ENCODE measurements at regions not wholly inside any gene's neighbourhood (a gene's known extent, or its start where the extent isn't known, plus 50 kb on each side); places are given as distances from the start of the nearest gene placed in this dataset.

- Histone ChIP-seq H3K27me3 (ENCODE audit: insufficient read depth, low read length) (no peaks in the 10 kb centered on the region), H3K4me3 (ENCODE audit: low read length) (no peak overlapping the region), H3K36me3 (ENCODE audit: insufficient read depth, low read length) (no peaks in the 10 kb centered on the region), H2AFZ (ENCODE audit: low read depth, low read length) (no peak overlapping the region), H3K9me3 (ENCODE audit: low read length) (no peaks in the 10 kb centered on the region), H3K4me1 (ENCODE audit: insufficient read depth, low read length) (no peaks in the 10 kb centered on the region)
Measured at GRCh38 chr1:104746994-104747393, 997.3 kb downstream of the AMY1C start.

- H2AFZ ChIP-seq (ENCODE audit: low read depth, low read length): no peak overlapping the region
Measured at GRCh38 chr1:104760017-104760416, 1010.3 kb downstream of the AMY1C start.

GRCh38 chr1:104761961-104762570 lies 1012.4 kb downstream of the AMY1C start:
- Histone ChIP-seq H3K4me1 (ENCODE audit: insufficient read depth, low read length) (no peaks in the 10 kb centered on the region), H3K27me3 (ENCODE audit: insufficient read depth, low read length) (no peaks in the 10 kb centered on the region)

More at GRCh38 chr1:104760017-104760416, 1010.3 kb downstream of the AMY1C start:
- Histone ChIP-seq H3K9me3 (ENCODE audit: low read length) (no peaks in the 10 kb centered on the region), H3K4me3 (ENCODE audit: low read length) (no peak overlapping the region), H3K27me3 (ENCODE audit: insufficient read depth, low read length) (no peaks in the 10 kb centered on the region), H3K36me3 (ENCODE audit: insufficient read depth, low read length) (no peaks in the 10 kb centered on the region), H3K4me1 (ENCODE audit: insufficient read depth, low read length) (no peaks in the 10 kb centered on the region)

GRCh38 chr1:104765085-104765484 lies 1015.4 kb downstream of the AMY1C start:
- no peak overlapping the region for H3K4me3 ChIP-seq (ENCODE audit: low read length)
- no peaks in the 10 kb centered on the region for H3K4me1 ChIP-seq (ENCODE audit: insufficient read depth, low read length)
- no peaks in the 10 kb centered on the region for H3K36me3 ChIP-seq (ENCODE audit: insufficient read depth, low read length)
- H3K27me3 ChIP-seq (ENCODE audit: insufficient read depth, low read length): no peaks in the 10 kb centered on the region
- no peaks in the 10 kb centered on the region for H3K9me3 ChIP-seq (ENCODE audit: low read length)
- H2AFZ ChIP-seq (ENCODE audit: low read depth, low read length): no peak overlapping the region

More at GRCh38 chr1:104761961-104762570, 1012.4 kb downstream of the AMY1C start:
- H3K36me3 ChIP-seq (ENCODE audit: insufficient read depth, low read length): no peaks in the 10 kb centered on the region
- no peak overlapping the region for H3K4me3 ChIP-seq (ENCODE audit: low read length)
- no peaks in the 10 kb centered on the region for H3K9me3 ChIP-seq (ENCODE audit: low read length)
- H2AFZ ChIP-seq (ENCODE audit: low read depth, low read length): no peak overlapping the region

GRCh38 chr1:104768466-104768865 lies 1018.8 kb downstream of the AMY1C start:
- Histone ChIP-seq H3K4me1 (ENCODE audit: insufficient read depth, low read length) (no peaks in the 10 kb centered on the region), H3K9me3 (ENCODE audit: low read length) (no peaks in the 10 kb centered on the region), H3K4me3 (ENCODE audit: low read length) (no peak overlapping the region), H2AFZ (ENCODE audit: low read depth, low read length) (no peak overlapping the region), H3K27me3 (ENCODE audit: insufficient read depth, low read length) (no peaks in the 10 kb centered on the region), H3K36me3 (ENCODE audit: insufficient read depth, low read length) (no peaks in the 10 kb centered on the region)

- no peaks in the 10 kb centered on the region for H3K9me3 ChIP-seq (ENCODE audit: low read length)
- H3K4me3 ChIP-seq (ENCODE audit: low read length): no peak overlapping the region
- H3K27me3 ChIP-seq (ENCODE audit: insufficient read depth, low read length): no peaks in the 10 kb centered on the region
- no peak overlapping the region for H2AFZ ChIP-seq (ENCODE audit: low read depth, low read length)
- H3K36me3 ChIP-seq (ENCODE audit: insufficient read depth, low read length): no peaks in the 10 kb centered on the region
- no peaks in the 10 kb centered on the region for H3K4me1 ChIP-seq (ENCODE audit: insufficient read depth, low read length)
Measured at GRCh38 chr1:104780470-104781078, 1030.9 kb downstream of the AMY1C start.

- Histone ChIP-seq H3K9me3 (ENCODE audit: low read length) (no peaks in the 10 kb centered on the region), H3K27me3 (ENCODE audit: insufficient read depth, low read length) (no peaks in the 10 kb centered on the region), H2AFZ (ENCODE audit: low read depth, low read length) (no peak overlapping the region), H3K36me3 (ENCODE audit: insufficient read depth, low read length) (no peaks in the 10 kb centered on the region), H3K4me1 (ENCODE audit: insufficient read depth, low read length) (no peaks in the 10 kb centered on the region), H3K4me3 (ENCODE audit: low read length) (no peak overlapping the region)
Measured at GRCh38 chr1:104785575-104786187, 1036.0 kb downstream of the AMY1C start.

- Histone ChIP-seq H3K4me1 (ENCODE audit: insufficient read depth, low read length) (no peaks in the 10 kb centered on the region), H3K36me3 (ENCODE audit: insufficient read depth, low read length) (no peaks in the 10 kb centered on the region), H2AFZ (ENCODE audit: low read depth, low read length) (no peak overlapping the region), H3K4me3 (ENCODE audit: low read length) (no peak overlapping the region), H3K9me3 (ENCODE audit: low read length) (no peaks in the 10 kb centered on the region), H3K27me3 (ENCODE audit: insufficient read depth, low read length) (no peaks in the 10 kb centered on the region)
Measured at GRCh38 chr1:104787866-104788510, 1038.3 kb downstream of the AMY1C start.

GRCh38 chr1:104791030-104791429 lies 1041.3 kb downstream of the AMY1C start:
- Histone ChIP-seq H3K27me3 (ENCODE audit: insufficient read depth, low read length) (no peaks in the 10 kb centered on the region), H2AFZ (ENCODE audit: low read depth, low read length) (no peak overlapping the region), H3K4me3 (ENCODE audit: low read length) (no peak overlapping the region), H3K36me3 (ENCODE audit: insufficient read depth, low read length) (no peaks in the 10 kb centered on the region), H3K4me1 (ENCODE audit: insufficient read depth, low read length) (no peaks in the 10 kb centered on the region), H3K9me3 (ENCODE audit: low read length) (no peaks in the 10 kb centered on the region)

GRCh38 chr1:104794035-104794434 lies 1044.3 kb downstream of the AMY1C start:
- no peaks in the 10 kb centered on the region for H3K27me3 ChIP-seq (ENCODE audit: insufficient read depth, low read length)
- no peaks in the 10 kb centered on the region for H3K9me3 ChIP-seq (ENCODE audit: low read length)
- H3K4me3 ChIP-seq (ENCODE audit: low read length): no peak overlapping the region
- no peaks in the 10 kb centered on the region for H3K4me1 ChIP-seq (ENCODE audit: insufficient read depth, low read length)
- H3K36me3 ChIP-seq (ENCODE audit: insufficient read depth, low read length): no peaks in the 10 kb centered on the region
- no peak overlapping the region for H2AFZ ChIP-seq (ENCODE audit: low read depth, low read length)

- H3K9me3 ChIP-seq (ENCODE audit: low read length): no peaks in the 10 kb centered on the region
- no peaks in the 10 kb centered on the region for H3K4me1 ChIP-seq (ENCODE audit: insufficient read depth, low read length)
- no peaks in the 10 kb centered on the region for H3K36me3 ChIP-seq (ENCODE audit: insufficient read depth, low read length)
Measured at GRCh38 chr1:104795931-104796330, 1046.2 kb downstream of the AMY1C start.

GRCh38 chr1:104797982-104798381 lies 1048.3 kb downstream of the AMY1C start:
- H2AFZ ChIP-seq (ENCODE audit: low read depth, low read length): no peak overlapping the region
- H3K4me1 ChIP-seq (ENCODE audit: insufficient read depth, low read length): no peaks in the 10 kb centered on the region
- H3K9me3 ChIP-seq (ENCODE audit: low read length): no peaks in the 10 kb centered on the region
- H3K36me3 ChIP-seq (ENCODE audit: insufficient read depth, low read length): no peaks in the 10 kb centered on the region
- no peaks in the 10 kb centered on the region for H3K27me3 ChIP-seq (ENCODE audit: insufficient read depth, low read length)
- no peak overlapping the region for H3K4me3 ChIP-seq (ENCODE audit: low read length)

More at GRCh38 chr1:104795931-104796330, 1046.2 kb downstream of the AMY1C start:
- Histone ChIP-seq H3K27me3 (ENCODE audit: insufficient read depth, low read length) (no peaks in the 10 kb centered on the region), H3K4me3 (ENCODE audit: low read length) (no peak overlapping the region), H2AFZ (ENCODE audit: low read depth, low read length) (no peak overlapping the region)

- Histone ChIP-seq H3K27me3 (ENCODE audit: insufficient read depth, low read length) (no peaks in the 10 kb centered on the region), H2AFZ (ENCODE audit: low read depth, low read length) (no peak overlapping the region), H3K4me3 (ENCODE audit: low read length) (no peak overlapping the region), H3K9me3 (ENCODE audit: low read length) (no peaks in the 10 kb centered on the region), H3K4me1 (ENCODE audit: insufficient read depth, low read length) (no peaks in the 10 kb centered on the region), H3K36me3 (ENCODE audit: insufficient read depth, low read length) (no peaks in the 10 kb centered on the region)
Measured at GRCh38 chr1:104801344-104801743, 1051.6 kb downstream of the AMY1C start.
